ENCODE measurements at regions not wholly inside any gene's neighbourhood (a gene's known extent, or its start where the extent isn't known, plus 50 kb on each side); places are given as distances from the start of the nearest gene placed in this dataset.

- no peak for TF ChIP-seq RFX5 (IDR thresholded peaks at IDR 0.05; ENCODE audit: borderline replicate concordance, low read depth, low read length)
- TF ChIP-seq CTCF (IDR thresholded peaks at IDR 0.05; ENCODE audit: control extremely low read depth in 1 of 3, insufficient read depth in 1 of 3, low read depth in 1 of 3, low read length in 3 of 3): no peak
- TF ChIP-seq ASH2L (IDR thresholded peaks at IDR 0.05; ENCODE audit: low read length): no peak
- TF ChIP-seq TAF1 (IDR thresholded peaks at IDR 0.05; ENCODE audit: low read depth, low read length): no peak
- TF ChIP-seq TEAD4 (IDR thresholded peaks at IDR 0.05; ENCODE audit: low read depth, low read length): no peak
- no peak for TF ChIP-seq EP300 (IDR thresholded peaks at IDR 0.05; ENCODE audit: borderline replicate concordance in 1 of 2, low read depth in 2 of 2, low read length in 2 of 2)
- TF ChIP-seq CTBP2 (IDR thresholded peaks at IDR 0.05; ENCODE audit: borderline replicate concordance, insufficient read depth, insufficient read length, low read length): no peak
- TF ChIP-seq POLR2AphosphoS5 (IDR thresholded peaks at IDR 0.05; ENCODE audit: low read depth, low read length): no peak
- TF ChIP-seq BCL11A (IDR thresholded peaks at IDR 0.05; ENCODE audit: low read depth in 2 of 2, low read length in 2 of 2): no peak
- TF ChIP-seq CBX8 (IDR thresholded peaks at IDR 0.05; ENCODE audit: borderline replicate concordance, low read depth, low read length): no peak
- no peak for TF ChIP-seq ATF3 (IDR thresholded peaks at IDR 0.05; ENCODE audit: insufficient read depth, low read depth, low read length)
Observed at GRCh38 chr3:72355168-72355567, 493.1 kb downstream of the SHQ1 start.

Measured in H1 (cell line).